Gastroesophageal sphincter (tissue), 3 donors: ENCODE measurements at regions not wholly inside any gene's neighbourhood (a gene's known extent, or its start where the extent isn't known, plus 50 kb on each side); places are given as distances from the start of the nearest gene placed in this dataset.

Experiments
- POLR2A ChIP-seq, 2 donors: fragments of 450-650 bp; IDR thresholded peaks; one replicate each; pipeline ENCODE4 v1.6.1; 2017; ENCODE audit warnings: antibody characterized with exemption in 2 of 2, mild to moderate bottlenecking in 2 of 2, moderate library complexity in 1 of 2
- TF ChIP-seq, protein P1 (sequence below), 4 experiments: fragments of 200-600 bp in 2 of 4; fragments of 450-650 bp in 2 of 4; sonication (generic) in 1 of 4; IDR thresholded peaks; one replicate each; pipeline ENCODE4 v1.5.1; 2017 to 2019; ENCODE audit warnings: antibody characterized with exemption in 4 of 4, mild to moderate bottlenecking in 2 of 4, moderate library complexity in 2 of 4

DNA sequence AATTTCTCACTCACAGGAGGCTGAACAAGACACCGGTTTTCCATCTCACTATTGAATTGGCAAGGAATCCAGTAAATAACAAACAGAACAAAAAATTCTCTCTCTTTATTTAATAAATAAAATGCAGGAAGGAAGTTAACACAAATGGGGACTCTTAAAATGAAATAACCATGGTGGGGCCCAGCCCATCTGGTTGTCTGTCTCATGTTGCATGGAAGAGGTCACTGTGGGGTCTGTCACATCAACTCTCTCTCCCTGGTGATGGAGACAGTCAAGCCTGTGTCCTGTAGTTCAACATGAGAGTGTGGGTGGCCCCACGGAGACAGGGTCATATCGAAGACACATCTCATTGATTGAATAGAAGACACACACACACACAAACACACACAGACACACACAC, 297.7 kb downstream of the IRX2 start:
- TF ChIP-seq, protein P1, sequence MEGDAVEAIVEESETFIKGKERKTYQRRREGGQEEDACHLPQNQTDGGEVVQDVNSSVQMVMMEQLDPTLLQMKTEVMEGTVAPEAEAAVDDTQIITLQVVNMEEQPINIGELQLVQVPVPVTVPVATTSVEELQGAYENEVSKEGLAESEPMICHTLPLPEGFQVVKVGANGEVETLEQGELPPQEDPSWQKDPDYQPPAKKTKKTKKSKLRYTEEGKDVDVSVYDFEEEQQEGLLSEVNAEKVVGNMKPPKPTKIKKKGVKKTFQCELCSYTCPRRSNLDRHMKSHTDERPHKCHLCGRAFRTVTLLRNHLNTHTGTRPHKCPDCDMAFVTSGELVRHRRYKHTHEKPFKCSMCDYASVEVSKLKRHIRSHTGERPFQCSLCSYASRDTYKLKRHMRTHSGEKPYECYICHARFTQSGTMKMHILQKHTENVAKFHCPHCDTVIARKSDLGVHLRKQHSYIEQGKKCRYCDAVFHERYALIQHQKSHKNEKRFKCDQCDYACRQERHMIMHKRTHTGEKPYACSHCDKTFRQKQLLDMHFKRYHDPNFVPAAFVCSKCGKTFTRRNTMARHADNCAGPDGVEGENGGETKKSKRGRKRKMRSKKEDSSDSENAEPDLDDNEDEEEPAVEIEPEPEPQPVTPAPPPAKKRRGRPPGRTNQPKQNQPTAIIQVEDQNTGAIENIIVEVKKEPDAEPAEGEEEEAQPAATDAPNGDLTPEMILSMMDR (IDR thresholded peaks at IDR 0.05): no peak
- no peak for TF ChIP-seq POLR2A (IDR thresholded peaks at IDR 0.05)
